H1 (cell line): ENCODE measurements at regions not wholly inside any gene's neighbourhood (a gene's known extent, or its start where the extent isn't known, plus 50 kb on each side); places are given as distances from the start of the nearest gene placed in this dataset.

Experiments
- CTCF ChIA-PET: fragments of 300-600 bp; sonication (Branson Sonifier 250); formaldehyde crosslinking; loops from one replicate; lab custom pipeline; 2021; ENCODE audit not compliant: partially characterized antibody; lab: Charles Lee
- POLR2A ChIA-PET: fragments of 300-600 bp; sonication (Branson Sonifier 250); formaldehyde crosslinking; loops from one replicate; lab custom pipeline; 2021; ENCODE audit warnings: inconsistent platforms; ENCODE audit not compliant: partially characterized antibody; lab: Charles Lee
- DNase-seq, 2 experiments: peaks; one replicate each; pipeline versions ENCODE4 v3.0.0 to v3.0.0-alpha.2; 2010 to 2022; ENCODE audit warnings: low spot score in 2 of 2, low read depth in 1 of 2, mixed read lengths in 1 of 2
- FAIRE-seq: peaks from 2 replicates; lab custom pipeline; 2011; peaks lifted over from hg19 to GRCh38; lab: Jason Lieb, UNC
- H2AFZ ChIP-seq: 2 replicates; pipeline ENCODE4 v1.8.1; 2012; ENCODE audit warnings: low read length, inconsistent platforms
- H2AK5ac ChIP-seq: 2 replicates; pipeline ENCODE4 v1.6.1; 2013; ENCODE audit warnings: low read depth, low read length
- H2BK120ac ChIP-seq: replicated peaks from 2 replicates; pipeline ENCODE3; 2013; ENCODE audit warnings: low read depth, low read length, inconsistent platforms
- H2BK12ac ChIP-seq: 2 replicates; pipeline ENCODE4 v1.6.1; 2013; ENCODE audit warnings: low read depth, low read length
- H2BK15ac ChIP-seq: 2 replicates; pipeline ENCODE4 v1.6.1; 2013; ENCODE audit warnings: low read length
- H2BK20ac ChIP-seq: 2 replicates; pipeline ENCODE4 v1.6.1; 2013; ENCODE audit warnings: low read length
- H2BK5ac ChIP-seq: 2 replicates; pipeline ENCODE4 v1.6.1; 2013; ENCODE audit warnings: low read depth, low read length
- H3K14ac ChIP-seq: 2 replicates; pipeline ENCODE4 v1.6.1; 2013; ENCODE audit warnings: inconsistent platforms; ENCODE audit not compliant: insufficient read length
- H3K18ac ChIP-seq: 2 replicates; pipeline ENCODE4 v1.6.1; 2013; ENCODE audit warnings: low read length; ENCODE audit errors: extremely low read depth
- H3K23ac ChIP-seq: 2 replicates; pipeline ENCODE4 v1.6.1; 2013; ENCODE audit warnings: inconsistent platforms; ENCODE audit not compliant: insufficient read length
- H3K23me2 ChIP-seq: 2 replicates; pipeline ENCODE4 v1.6.1; 2013; ENCODE audit warnings: low read depth, low read length
- H3K27ac ChIP-seq: 2 replicates; pipeline ENCODE4 v1.6.1; 2011; ENCODE audit warnings: low read depth, low read length, inconsistent platforms
- H3K27me3 ChIP-seq, 4 experiments: replicated peaks in 1 of 4; 1 replicate in 1 of 4; 2 replicates in 3 of 4; pipeline versions ENCODE4 v1.6.1 to v1.8.1; 2011 to 2013; ENCODE audit warnings: low read length in 3 of 4, mild to moderate bottlenecking in 3 of 4, inconsistent platforms in 2 of 4, mixed read lengths in 2 of 4, moderate library complexity in 1 of 4; ENCODE audit not compliant: control insufficient read depth in 3 of 4, insufficient read depth in 3 of 4; ENCODE audit errors: extremely low read depth in 1 of 4
- H3K36me3 ChIP-seq, 4 experiments: 2 replicates each; pipeline versions ENCODE4 v1.6.1 to v1.8.1; 2011 to 2013; ENCODE audit warnings: mild to moderate bottlenecking in 4 of 4, low read length in 3 of 4, moderate library complexity in 2 of 4, control low read depth in 1 of 4, inconsistent platforms in 1 of 4; ENCODE audit not compliant: insufficient read depth in 4 of 4, control insufficient read depth in 2 of 4
- H3K4ac ChIP-seq: replicated peaks from 2 replicates; pipeline ENCODE3; 2013; ENCODE audit warnings: low read length, low read depth, mixed read lengths, inconsistent platforms; ENCODE audit not compliant: insufficient read length
- H3K4me1 ChIP-seq, 4 experiments: replicated peaks in 1 of 4; 1 replicate in 1 of 4; 2 replicates in 3 of 4; pipeline versions ENCODE4 v1.6.1 to v1.8.1; 2011 to 2013; ENCODE audit warnings: low read length in 3 of 4, inconsistent platforms in 2 of 4, mixed read lengths in 1 of 4; ENCODE audit not compliant: insufficient read depth in 4 of 4, control insufficient read depth in 3 of 4
- H3K4me2 ChIP-seq, 2 experiments: 2 replicates each; pipeline versions ENCODE4 v1.6.1 to v1.8.1; 2011 to 2013; ENCODE audit warnings: low read depth in 2 of 2, low read length in 2 of 2, control low read depth in 1 of 2, inconsistent platforms in 1 of 2, mild to moderate bottlenecking in 1 of 2; ENCODE audit not compliant: insufficient read depth in 1 of 2
- H3K4me3 ChIP-seq, 4 experiments: fragments of 200-600, 300-600 bp in 1 of 4; sonication (generic), shearing (Covaris generic), sonication (Bioruptor Twin) in 1 of 4; 2 replicates each; pipeline versions ENCODE4 v1.5.1 to v1.8.1; 2011 to 2016; ENCODE audit warnings: low read length in 4 of 4, low read depth in 3 of 4, control low read depth in 2 of 4, inconsistent platforms in 2 of 4, mild to moderate bottlenecking in 2 of 4, mixed read lengths in 1 of 4, moderate library complexity in 1 of 4; ENCODE audit not compliant: insufficient read depth in 2 of 4; ENCODE audit errors: extremely low read depth in 1 of 4
- H3K56ac ChIP-seq: replicated peaks from 2 replicates; pipeline ENCODE3; 2013; ENCODE audit warnings: low read depth, mild to moderate bottlenecking, mixed read lengths, low read length, inconsistent platforms; ENCODE audit not compliant: insufficient read length
- H3K79me1 ChIP-seq: 2 replicates; pipeline ENCODE4 v1.6.1; 2013; ENCODE audit warnings: low read depth, low read length, control low read depth
- H3K79me2 ChIP-seq, 2 experiments: 2 replicates each; pipeline versions ENCODE4 v1.6.1 to v1.8.1; 2012 to 2013; ENCODE audit warnings: low read length in 2 of 2, mild to moderate bottlenecking in 2 of 2, inconsistent platforms in 1 of 2; ENCODE audit not compliant: insufficient read depth in 2 of 2, control insufficient read depth in 1 of 2
- H3K9ac ChIP-seq, 4 experiments: replicated peaks in 1 of 4; 1 replicate in 1 of 4; 2 replicates in 3 of 4; pipeline versions ENCODE4 v1.6.1 to v1.8.1; 2011 to 2013; ENCODE audit warnings: low read depth in 3 of 4, low read length in 3 of 4, control low read depth in 2 of 4, mild to moderate bottlenecking in 2 of 4, moderate library complexity in 2 of 4, inconsistent platforms in 1 of 4; ENCODE audit errors: extremely low read depth in 1 of 4
- H3K9me3 ChIP-seq, 2 experiments: 2 replicates each; pipeline versions ENCODE4 v1.6.1 to v1.8.1; 2012 to 2013; ENCODE audit warnings: mild to moderate bottlenecking in 2 of 2, moderate library complexity in 2 of 2, control low read depth in 1 of 2, inconsistent platforms in 1 of 2, low read depth in 1 of 2, low read length in 1 of 2, mixed read lengths in 1 of 2; ENCODE audit not compliant: insufficient read depth in 2 of 2
- H4K20me1 ChIP-seq, 2 experiments: replicated peaks in 1 of 2; 2 replicates each; pipeline versions ENCODE3 to v1.8.1; 2011 to 2013; ENCODE audit warnings: inconsistent platforms in 2 of 2, low read length in 2 of 2, mild to moderate bottlenecking in 1 of 2; ENCODE audit not compliant: insufficient read depth in 2 of 2, control insufficient read depth in 1 of 2
- H4K5ac ChIP-seq: 2 replicates; pipeline ENCODE4 v1.6.1; 2013; ENCODE audit warnings: low read length, low read depth, mixed read lengths, inconsistent platforms; ENCODE audit not compliant: insufficient read length
- H4K8ac ChIP-seq: 2 replicates; pipeline ENCODE4 v1.8.0; 2013; ENCODE audit warnings: mild to moderate bottlenecking, moderate library complexity, low read length, inconsistent platforms; ENCODE audit not compliant: insufficient read depth; ENCODE audit errors: extremely low read depth
- H4K91ac ChIP-seq: replicated peaks from 2 replicates; pipeline ENCODE3; 2013; ENCODE audit warnings: low read length, mixed read lengths, inconsistent platforms; ENCODE audit not compliant: insufficient read length
- ATF2 ChIP-seq: IDR thresholded peaks from 2 replicates; pipeline ENCODE4 v1.6.1; 2012; ENCODE audit warnings: low read length, inconsistent platforms
- NRF1 ChIP-seq: IDR thresholded peaks from 2 replicates; pipeline ENCODE4 v1.6.1; 2011; ENCODE audit warnings: mild to moderate bottlenecking, low read depth, low read length, improper control_type of control experiment
- SP2 ChIP-seq: IDR thresholded peaks from 2 replicates; pipeline ENCODE4 v1.6.1; 2012; ENCODE audit warnings: mild to moderate bottlenecking, low read length, inconsistent platforms
- TAF1 ChIP-seq: IDR thresholded peaks from 2 replicates; pipeline ENCODE4 v1.6.1; 2011; ENCODE audit warnings: mild to moderate bottlenecking, low read depth, low read length
- TAF7 ChIP-seq: optimal IDR thresholded peaks from 2 replicates; pipeline ENCODE3; 2011; ENCODE audit warnings: low read depth, mild to moderate bottlenecking, inconsistent platforms, low read length, moderate library complexity, borderline replicate concordance
- whole genome bisulfite sequencing, 2 experiments: shearing (Covaris generic) in 1 of 2; methylation state at CpG; one replicate each; pipeline versions ENCODE4 v1.1.6 to v1.1.7; 2013 to 2015; ENCODE audit warnings: low lambda C conversion rate in 2 of 2, mixed read lengths in 2 of 2, inconsistent platforms in 1 of 2, low coverage in 1 of 2, missing lambda C conversion rate in 1 of 2; ENCODE audit not compliant: insufficient replicate concordance in 2 of 2, insufficient coverage in 1 of 2, insufficient read length in 1 of 2; ENCODE audit errors: extremely low coverage in 1 of 2, missing lambda C conversion rate in 1 of 2; 5-methylcytosine and 5-hydroxymethylcytosine counted together

- no peak overlapping the region for H2AFZ ChIP-seq
- TF ChIP-seq ATF2 (no peak), TAF1 (no peak), TAF7 (no peak), NRF1 (no peak), SP2 (no peak)
- TF ChIP-seq, all 59 proteins: peak for 0
- H3K14ac ChIP-seq = no peak overlapping the region
- no peak overlapping the region for H3K4ac ChIP-seq
- H3K9ac ChIP-seq = no peak overlapping the region
- H3K9me3 ChIP-seq = no peaks in the 10 kb centered on the region
- FAIRE-seq (no peak), DNase-seq (no peak)
- no peaks in the 10 kb centered on the region for H3K23me2 ChIP-seq
- no peaks in the 10 kb centered on the region for H3K79me1 ChIP-seq
- no peaks in the 10 kb centered on the region for H3K79me2 ChIP-seq
- H2BK12ac ChIP-seq = no peak overlapping the region
- H3K36me3 ChIP-seq = no peaks in the 10 kb centered on the region
- no peak overlapping the region for H2AK5ac ChIP-seq
- no peak overlapping the region for H3K27ac ChIP-seq
- no peak overlapping the region for H2BK5ac ChIP-seq
- H4K5ac ChIP-seq = no peak overlapping the region
- no peak overlapping the region for H4K91ac ChIP-seq
- H4K8ac ChIP-seq = no peak overlapping the region
- H3K18ac ChIP-seq = no peak overlapping the region
- no peak overlapping the region for H2BK120ac ChIP-seq
- H3K56ac ChIP-seq = no peak overlapping the region
- H2BK15ac ChIP-seq = no peak overlapping the region
- H2BK20ac ChIP-seq = no peak overlapping the region
- no peaks in the 10 kb centered on the region for H4K20me1 ChIP-seq
- H3K4me3 ChIP-seq = no peak overlapping the region
- peaks cover 0 to 5% (median 2%) of the 10 kb centered on the region in 4 experiments; a peak in 2 of 7 replicates for H3K4me1 ChIP-seq
- H3K23ac ChIP-seq = no peak overlapping the region
- POLR2A ChIA-PET = no interaction called here
- CTCF ChIA-PET = interaction anchor here (0.7 to 1.0 kb wide), 3 partner anchors 22 to 214 kb away, joined by 3 read pairs; no protein-coding TSS in a partner anchor
- H3K4me2 ChIP-seq = no peak overlapping the region
- no peaks in the 10 kb centered on the region for H3K27me3 ChIP-seq
- WGBS, 2 experiments = 100% methylated on average over 1 of the region's 1 CpG; no CpG with 5 or more reads in 1 of the 2 experiments
These were observed 89.7 kb upstream of the NAMPT start for GRCh38 chr7:106374437-106374836.
